Esophagus squamous epithelium (tissue), 4 donors: ENCODE measurements at regions not wholly inside any gene's neighbourhood (a gene's known extent, or its start where the extent isn't known, plus 50 kb on each side); places are given as distances from the start of the nearest gene placed in this dataset.

Experiments used
- POLR2A ChIP-seq, 4 donors: fragments of 450-650 bp; IDR thresholded peaks; one replicate each; pipeline ENCODE4 v1.6.1; 2017; ENCODE audit warnings: antibody characterized with exemption in 4 of 4, mild to moderate bottlenecking in 4 of 4, moderate library complexity in 3 of 4
- TF ChIP-seq, protein P1 (sequence below), 6 experiments: fragments of 450-650 bp in 4 of 6; fragments of 200-600 bp in 2 of 6; sonication (generic) in 2 of 6; IDR thresholded peaks; one replicate each; pipeline ENCODE4 v1.5.1; 2016 to 2019; ENCODE audit warnings: antibody characterized with exemption in 6 of 6, mild to moderate bottlenecking in 4 of 6, moderate library complexity in 4 of 6

DNA sequence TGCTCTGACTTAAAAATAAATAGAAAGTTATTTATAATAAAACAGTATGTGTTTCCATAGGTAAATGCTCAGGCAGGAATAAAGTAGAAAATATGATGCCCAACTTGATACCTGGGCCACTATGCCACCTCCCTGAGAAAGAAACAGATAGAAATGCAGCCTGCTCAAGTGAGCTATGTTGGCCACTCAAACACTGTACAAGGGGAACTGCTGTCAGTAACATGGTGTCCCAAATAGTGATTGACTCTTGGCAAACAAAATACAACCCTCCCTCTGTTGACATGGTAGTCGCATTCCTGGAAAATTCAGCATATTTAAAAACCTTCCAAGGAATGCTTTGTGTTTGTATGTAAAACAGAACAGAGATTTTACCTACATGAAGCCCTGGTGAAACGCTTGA lies 66.9 kb upstream of the KCNE2 start:
- TF ChIP-seq, protein P1, sequence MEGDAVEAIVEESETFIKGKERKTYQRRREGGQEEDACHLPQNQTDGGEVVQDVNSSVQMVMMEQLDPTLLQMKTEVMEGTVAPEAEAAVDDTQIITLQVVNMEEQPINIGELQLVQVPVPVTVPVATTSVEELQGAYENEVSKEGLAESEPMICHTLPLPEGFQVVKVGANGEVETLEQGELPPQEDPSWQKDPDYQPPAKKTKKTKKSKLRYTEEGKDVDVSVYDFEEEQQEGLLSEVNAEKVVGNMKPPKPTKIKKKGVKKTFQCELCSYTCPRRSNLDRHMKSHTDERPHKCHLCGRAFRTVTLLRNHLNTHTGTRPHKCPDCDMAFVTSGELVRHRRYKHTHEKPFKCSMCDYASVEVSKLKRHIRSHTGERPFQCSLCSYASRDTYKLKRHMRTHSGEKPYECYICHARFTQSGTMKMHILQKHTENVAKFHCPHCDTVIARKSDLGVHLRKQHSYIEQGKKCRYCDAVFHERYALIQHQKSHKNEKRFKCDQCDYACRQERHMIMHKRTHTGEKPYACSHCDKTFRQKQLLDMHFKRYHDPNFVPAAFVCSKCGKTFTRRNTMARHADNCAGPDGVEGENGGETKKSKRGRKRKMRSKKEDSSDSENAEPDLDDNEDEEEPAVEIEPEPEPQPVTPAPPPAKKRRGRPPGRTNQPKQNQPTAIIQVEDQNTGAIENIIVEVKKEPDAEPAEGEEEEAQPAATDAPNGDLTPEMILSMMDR (IDR thresholded peaks at IDR 0.05) = no peak
- TF ChIP-seq POLR2A (IDR thresholded peaks at IDR 0.05) = no peak
